Fibroblast of the aortic adventitia (primary cell): ENCODE measurements at regions not wholly inside any gene's neighbourhood (a gene's known extent, or its start where the extent isn't known, plus 50 kb on each side); places are given as distances from the start of the nearest gene placed in this dataset.
A peak's percentile ranks its signal among the peaks of the same experiment; 100 is the strongest.

Experiments
- DNase-seq: peaks from one replicate; pipeline ENCODE4 v3.0.0-alpha.2; 2010; ENCODE audit warnings: low read depth
- H3K4me3 ChIP-seq: 2 replicates; pipeline ENCODE4 v1.5.1; 2011; ENCODE audit warnings: low read depth, mild to moderate bottlenecking, control low read depth, low read length, moderate library complexity
- TF ChIP-seq, protein P1 (sequence below): IDR thresholded peaks from 2 replicates; pipeline ENCODE4 v1.5.1; 2011; ENCODE audit warnings: mild to moderate bottlenecking, low read length, control low read depth, inconsistent platforms; ENCODE audit not compliant: insufficient read depth

DNA sequence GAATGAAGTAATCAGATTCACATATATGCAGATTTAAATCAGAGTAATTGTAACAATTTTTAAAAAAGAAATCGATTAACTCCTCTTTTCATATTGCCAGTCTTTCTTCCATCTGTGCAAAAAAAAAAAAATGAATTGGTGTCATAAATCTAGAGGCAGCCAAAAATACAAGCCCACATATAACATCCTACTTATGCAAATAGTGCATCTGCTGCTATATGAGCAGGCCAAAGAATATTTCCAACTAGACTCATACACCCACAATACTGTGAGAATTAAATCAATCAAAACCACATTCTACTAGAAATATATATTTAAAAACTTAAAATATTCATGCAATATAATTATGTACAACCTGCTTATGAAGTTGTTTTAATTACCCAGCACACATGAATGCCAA lies 298.1 kb upstream of the TRAM1L1 start:
- no peak for DNase-seq
- TF ChIP-seq, protein P1, sequence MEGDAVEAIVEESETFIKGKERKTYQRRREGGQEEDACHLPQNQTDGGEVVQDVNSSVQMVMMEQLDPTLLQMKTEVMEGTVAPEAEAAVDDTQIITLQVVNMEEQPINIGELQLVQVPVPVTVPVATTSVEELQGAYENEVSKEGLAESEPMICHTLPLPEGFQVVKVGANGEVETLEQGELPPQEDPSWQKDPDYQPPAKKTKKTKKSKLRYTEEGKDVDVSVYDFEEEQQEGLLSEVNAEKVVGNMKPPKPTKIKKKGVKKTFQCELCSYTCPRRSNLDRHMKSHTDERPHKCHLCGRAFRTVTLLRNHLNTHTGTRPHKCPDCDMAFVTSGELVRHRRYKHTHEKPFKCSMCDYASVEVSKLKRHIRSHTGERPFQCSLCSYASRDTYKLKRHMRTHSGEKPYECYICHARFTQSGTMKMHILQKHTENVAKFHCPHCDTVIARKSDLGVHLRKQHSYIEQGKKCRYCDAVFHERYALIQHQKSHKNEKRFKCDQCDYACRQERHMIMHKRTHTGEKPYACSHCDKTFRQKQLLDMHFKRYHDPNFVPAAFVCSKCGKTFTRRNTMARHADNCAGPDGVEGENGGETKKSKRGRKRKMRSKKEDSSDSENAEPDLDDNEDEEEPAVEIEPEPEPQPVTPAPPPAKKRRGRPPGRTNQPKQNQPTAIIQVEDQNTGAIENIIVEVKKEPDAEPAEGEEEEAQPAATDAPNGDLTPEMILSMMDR = no peak
- no peak overlapping the region for H3K4me3 ChIP-seq

DNA sequence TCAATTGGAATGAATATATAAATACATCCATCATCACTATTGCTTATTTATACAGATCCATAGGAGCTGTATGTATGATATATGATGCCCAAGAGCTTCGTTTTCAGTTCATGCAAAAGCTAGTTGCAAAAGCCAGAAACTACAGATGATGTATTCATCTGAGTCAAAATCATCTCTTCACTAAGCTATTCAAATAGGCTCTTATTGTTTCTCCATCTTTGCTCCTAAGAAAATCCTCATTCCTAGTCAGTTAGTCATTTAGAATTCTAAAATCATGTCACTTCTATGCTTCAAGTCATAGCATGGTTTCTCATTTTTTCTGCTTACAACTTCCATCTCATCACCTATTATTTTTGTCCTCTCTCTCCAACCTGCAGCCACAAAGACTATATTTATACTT lies 300.1 kb upstream of the TRAM1L1 start:
- no peak overlapping the region for H3K4me3 ChIP-seq
- no peak for DNase-seq
- TF ChIP-seq, protein P1 = no peak

DNA sequence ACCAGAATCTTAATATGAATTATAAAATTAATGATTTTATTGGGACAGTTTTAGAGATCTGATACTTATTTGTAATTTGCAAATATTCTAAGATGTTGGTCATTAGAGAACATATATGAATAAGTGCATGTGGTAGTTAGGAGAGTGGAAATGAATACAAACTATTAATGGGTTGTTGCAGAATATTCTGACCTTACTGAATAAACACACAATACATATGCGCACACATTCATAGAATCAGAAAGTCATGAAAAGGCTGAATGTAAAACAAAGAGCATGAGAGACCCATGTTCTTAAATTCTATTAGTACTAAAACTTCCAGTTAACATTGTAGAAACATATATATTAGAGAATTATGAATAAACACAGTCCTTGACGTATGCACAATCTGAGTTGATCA lies 301.7 kb upstream of the TRAM1L1 start:
- H3K4me3 ChIP-seq = no peak overlapping the region
- no peak for DNase-seq
- TF ChIP-seq, protein P1 = no peak

DNA sequence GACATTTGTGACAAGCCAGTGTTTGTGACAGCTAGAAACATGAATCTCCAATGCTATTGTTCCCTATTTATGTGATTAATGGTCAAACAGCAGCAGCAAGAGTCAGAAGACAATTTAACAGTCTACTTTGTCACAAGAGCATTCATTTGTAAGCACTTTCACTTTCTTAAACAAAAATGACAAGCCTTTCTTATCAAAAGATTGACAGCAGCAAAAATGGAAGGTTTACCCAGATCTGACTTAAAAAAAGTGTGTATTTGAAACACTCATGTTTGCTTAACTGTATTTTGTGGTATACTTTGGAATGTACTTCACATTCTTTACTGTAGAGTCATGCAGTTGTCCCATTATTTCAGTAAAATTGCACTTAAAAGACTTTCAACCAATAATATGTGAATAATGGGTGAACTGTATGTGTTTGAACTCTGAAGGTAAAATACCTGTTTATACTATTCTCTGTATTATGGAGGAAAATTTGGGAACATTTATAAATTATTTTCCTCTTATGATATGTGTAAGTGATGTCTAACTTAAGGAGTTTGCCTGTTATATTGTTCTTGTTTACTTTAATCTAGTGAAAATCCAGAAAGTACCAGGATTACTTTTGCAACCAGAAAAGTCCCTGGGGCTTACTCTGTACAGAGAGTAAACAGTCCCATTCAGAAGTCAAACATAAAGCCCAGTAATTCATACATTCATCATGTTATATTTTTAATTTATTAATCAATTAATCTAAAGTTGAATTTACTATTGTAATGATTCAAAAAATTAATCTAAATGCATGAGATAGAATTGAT lies 314.9 kb upstream of the TRAM1L1 start:
- DNase-seq = peak; percentile 14
- no peak overlapping the region for H3K4me3 ChIP-seq
- TF ChIP-seq, protein P1 = no peak

DNA sequence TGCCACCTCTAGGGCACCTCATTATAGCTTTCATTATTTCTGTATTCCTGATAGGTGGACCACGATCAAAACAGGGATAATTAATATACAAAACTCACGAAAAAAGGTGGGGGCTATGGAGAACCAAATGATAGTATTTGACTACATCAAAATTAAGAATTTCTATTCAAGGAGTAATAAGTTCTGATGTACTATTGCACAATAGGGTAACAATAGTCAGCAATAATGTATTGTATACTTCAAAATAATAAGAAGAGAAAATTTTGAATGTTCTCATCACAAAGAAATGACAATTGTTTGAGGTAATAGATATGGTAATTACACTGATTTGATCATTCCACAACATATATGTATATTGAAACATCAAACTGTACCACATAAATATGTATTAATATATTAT lies 327.3 kb upstream of the TRAM1L1 start:
- no peak overlapping the region for H3K4me3 ChIP-seq
- DNase-seq = no peak
- TF ChIP-seq, protein P1 = no peak

DNA sequence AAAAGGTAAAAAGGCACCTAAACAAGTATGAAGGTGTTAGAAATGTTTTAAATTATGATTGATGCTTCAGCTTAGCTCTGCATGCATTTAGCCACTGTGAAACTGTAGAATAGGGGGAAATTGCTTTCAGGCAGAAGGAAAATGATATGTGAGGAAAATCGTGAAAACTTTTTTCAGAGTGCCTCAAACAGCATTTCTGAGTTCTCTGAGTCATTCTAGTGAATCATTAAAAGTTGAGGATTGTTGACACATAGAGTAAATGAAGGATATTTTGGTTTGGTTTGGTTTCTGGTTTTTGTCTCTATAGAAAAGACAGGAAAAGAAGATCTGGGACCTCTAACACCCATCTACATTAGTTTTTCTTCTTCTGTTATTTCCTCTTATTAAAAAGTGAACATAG lies 332.5 kb upstream of the TRAM1L1 start:
- H3K4me3 ChIP-seq = no peak overlapping the region
- TF ChIP-seq, protein P1 = no peak
- DNase-seq = no peak

DNA sequence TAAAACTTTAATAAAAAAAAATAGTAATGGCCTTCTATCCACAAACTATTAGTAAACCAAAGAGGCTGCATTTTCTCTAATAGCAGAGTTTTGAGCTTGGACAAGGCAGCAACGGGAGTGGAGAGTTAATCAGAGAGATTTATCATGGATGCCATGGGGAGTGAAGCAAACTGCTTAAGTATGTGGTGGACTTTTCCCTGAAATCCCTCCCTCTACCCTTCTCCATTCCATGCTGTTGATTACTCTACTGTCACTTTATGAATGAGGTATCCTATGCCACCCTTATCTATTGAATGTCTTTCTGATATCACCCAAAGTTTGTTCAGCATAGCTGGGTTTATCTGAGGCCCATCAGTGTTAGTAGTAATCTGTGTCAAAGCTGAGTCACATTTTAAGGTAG lies 335.6 kb upstream of the TRAM1L1 start:
- TF ChIP-seq, protein P1 = no peak
- H3K4me3 ChIP-seq = no peak overlapping the region
- DNase-seq = no peak
